T-helper 1 cell treated with Interleukin-12 subunit alpha and Interleukin-12 subunit beta and Interleukin-4 antibody, amounts not matched to agents 30 μg/mL and 1 μg/mL, for 36 hours (primary cell): ENCODE measurements at regions not wholly inside any gene's neighbourhood (a gene's known extent, or its start where the extent isn't known, plus 50 kb on each side); places are given as distances from the start of the nearest gene placed in this dataset.

ENCODE experiments used
- H3K27ac Mint-ChIP-seq: one replicate; pipeline ENCODE4 v1.8.0; 2021; ENCODE audit warnings: mild to moderate bottlenecking, mixed read lengths
- H3K27me3 Mint-ChIP-seq: one replicate; pipeline ENCODE4 v1.8.0; 2021; ENCODE audit warnings: low read depth, mixed read lengths
- H3K36me3 Mint-ChIP-seq: one replicate; pipeline ENCODE4 v1.8.0; 2021; ENCODE audit warnings: low read depth, mixed read lengths
- H3K4me1 Mint-ChIP-seq: one replicate; pipeline ENCODE4 v1.8.0; 2021; ENCODE audit warnings: low read depth, mixed read lengths
- H3K4me3 Mint-ChIP-seq: one replicate; pipeline ENCODE4 v1.8.0; 2021; ENCODE audit warnings: mild to moderate bottlenecking, moderate library complexity, mixed read lengths
- H3K9me3 Mint-ChIP-seq: one replicate; pipeline ENCODE4 v1.8.0; 2021; ENCODE audit warnings: mixed read lengths

GRCh38 chr17:12600349-12600748, 65.3 kb upstream of the MYOCD start:
- no peak overlapping the region for H3K27ac Mint-ChIP-seq
- no peaks in the 10 kb centered on the region for H3K27me3 Mint-ChIP-seq
- H3K9me3 Mint-ChIP-seq: peaks cover 7% of the 10 kb centered on the region
- no peaks in the 10 kb centered on the region for H3K4me1 Mint-ChIP-seq
- no peak overlapping the region for H3K4me3 Mint-ChIP-seq
- H3K36me3 Mint-ChIP-seq: no peaks in the 10 kb centered on the region

DNA sequence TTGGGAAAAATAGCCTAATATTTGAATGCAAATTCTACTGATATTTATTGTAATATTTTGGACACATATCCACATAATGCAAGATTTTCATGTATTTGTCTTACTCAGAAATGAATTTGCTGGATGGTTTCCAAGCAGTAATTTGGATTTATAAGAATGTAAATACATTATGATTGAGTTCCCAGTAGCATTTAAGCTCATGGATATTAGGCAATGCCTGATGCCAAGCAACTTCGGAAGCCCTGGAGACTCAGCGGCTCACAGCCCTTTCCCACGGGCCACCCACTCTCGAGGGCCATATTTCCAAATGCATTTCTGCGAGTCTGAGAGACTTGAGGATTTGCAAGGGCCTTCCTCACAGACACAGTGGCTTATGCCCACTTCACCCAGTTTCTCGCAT, 62.1 kb upstream of the MYOCD start:
- no peaks in the 10 kb centered on the region for H3K27me3 Mint-ChIP-seq
- H3K4me1 Mint-ChIP-seq: no peaks in the 10 kb centered on the region
- H3K9me3 Mint-ChIP-seq: peaks cover 23% of the 10 kb centered on the region
- H3K36me3 Mint-ChIP-seq: no peaks in the 10 kb centered on the region
- no peak overlapping the region for H3K4me3 Mint-ChIP-seq
- no peak overlapping the region for H3K27ac Mint-ChIP-seq

GRCh38 chr17:12605222-12605621, 60.5 kb upstream of the MYOCD start:
- Mint-ChIP-seq H3K27me3 (no peaks in the 10 kb centered on the region), H3K9me3 (peaks cover 27% of the 10 kb centered on the region), H3K36me3 (no peaks in the 10 kb centered on the region)

GRCh38 chr17:12613566-12613965, 52.1 kb upstream of the MYOCD start:
- Mint-ChIP-seq H3K9me3 (peaks cover 32% of the 10 kb centered on the region), H3K27ac (no peak overlapping the region), H3K27me3 (no peaks in the 10 kb centered on the region), H3K4me3 (no peak overlapping the region), H3K4me1 (no peaks in the 10 kb centered on the region), H3K36me3 (no peaks in the 10 kb centered on the region)

More at GRCh38 chr17:12605222-12605621, 60.5 kb upstream of the MYOCD start:
- H3K27ac Mint-ChIP-seq: no peak overlapping the region
- H3K4me3 Mint-ChIP-seq: no peak overlapping the region
- no peaks in the 10 kb centered on the region for H3K4me1 Mint-ChIP-seq
